GM21447 (cell line): ENCODE measurements at regions not wholly inside any gene's neighbourhood (a gene's known extent, or its start where the extent isn't known, plus 50 kb on each side); places are given as distances from the start of the nearest gene placed in this dataset.

Experiments used
- ATAC-seq: cut with Tn5 transposase; IDR thresholded peaks from one replicate; pipeline ENCODE4 v1.9.1; 2021; ENCODE audit not compliant: unreplicated experiment

GRCh38 chr12:84745127-84745526 is 167.5 kb downstream of the SLC6A15 start:
- no peak for ATAC-seq

- ATAC-seq: no peak
Measured at GRCh38 chr12:84741692-84742091, 170.9 kb downstream of the SLC6A15 start.

GRCh38 chr12:84741031-84741430 is 171.6 kb downstream of the SLC6A15 start:
- no peak for ATAC-seq

GRCh38 chr12:84740602-84741001 is 172.0 kb downstream of the SLC6A15 start:
- ATAC-seq: no peak

GRCh38 chr12:84738481-84738972 is 174.1 kb downstream of the SLC6A15 start:
- ATAC-seq: no peak

GRCh38 chr12:84732828-84733340 is 179.7 kb downstream of the SLC6A15 start:
- no peak for ATAC-seq

GRCh38 chr12:84730561-84731162 is 181.9 kb downstream of the SLC6A15 start:
- ATAC-seq: no peak

- no peak for ATAC-seq
Measured at GRCh38 chr12:84727961-84728360, 184.6 kb downstream of the SLC6A15 start.

GRCh38 chr12:84726780-84727179 is 185.8 kb downstream of the SLC6A15 start:
- no peak for ATAC-seq

GRCh38 chr12:84723988-84724387 is 188.6 kb downstream of the SLC6A15 start:
- no peak for ATAC-seq

- ATAC-seq: no peak
Measured at GRCh38 chr12:84719997-84720396, 192.6 kb downstream of the SLC6A15 start.

- no peak for ATAC-seq
Measured at GRCh38 chr12:84718906-84719305, 193.7 kb downstream of the SLC6A15 start.

GRCh38 chr12:84712747-84713146 is 199.9 kb downstream of the SLC6A15 start:
- ATAC-seq: no peak

GRCh38 chr12:84706374-84706773 is 206.2 kb downstream of the SLC6A15 start:
- no peak for ATAC-seq

GRCh38 chr12:84704856-84705255 is 207.7 kb downstream of the SLC6A15 start:
- no peak for ATAC-seq

GRCh38 chr12:84702001-84702400 is 210.6 kb downstream of the SLC6A15 start:
- ATAC-seq: no peak

- ATAC-seq: no peak
Measured at GRCh38 chr12:84701041-84701440, 211.6 kb downstream of the SLC6A15 start.

GRCh38 chr12:84698576-84699333 is 213.8 kb downstream of the SLC6A15 start:
- ATAC-seq: no peak

- no peak for ATAC-seq
Measured at GRCh38 chr12:84696908-84697540, 215.6 kb downstream of the SLC6A15 start.

- no peak for ATAC-seq
Measured at GRCh38 chr12:84696281-84696680, 216.3 kb downstream of the SLC6A15 start.

- no peak for ATAC-seq
Measured at GRCh38 chr12:84694116-84694515, 218.5 kb downstream of the SLC6A15 start.

GRCh38 chr12:84692071-84692470 is 220.5 kb downstream of the SLC6A15 start:
- no peak for ATAC-seq
